ENCODE measurements at regions not wholly inside any gene's neighbourhood (a gene's known extent, or its start where the extent isn't known, plus 50 kb on each side); places are given as distances from the start of the nearest gene placed in this dataset.

DNA sequence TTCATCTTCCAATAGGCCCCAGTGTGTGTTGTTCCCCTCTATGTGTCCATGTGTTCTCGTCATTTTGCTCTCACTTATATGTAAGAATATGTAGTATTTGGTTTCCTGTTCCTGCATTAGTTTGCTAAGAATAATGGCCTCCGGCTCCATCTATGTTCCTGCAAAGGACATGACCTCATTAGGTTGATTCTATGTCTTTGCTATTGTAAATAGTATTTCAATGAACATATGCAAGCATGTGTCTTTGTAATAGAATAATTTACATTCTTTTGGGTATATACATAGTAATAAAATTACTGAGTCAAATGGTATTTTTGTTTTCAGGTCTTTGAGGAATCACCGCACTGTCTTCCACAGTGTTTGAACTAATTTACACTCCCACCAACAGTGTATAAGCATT is 202.9 kb upstream of the KIRREL3 start:
- TF ChIP-seq, protein P1, sequence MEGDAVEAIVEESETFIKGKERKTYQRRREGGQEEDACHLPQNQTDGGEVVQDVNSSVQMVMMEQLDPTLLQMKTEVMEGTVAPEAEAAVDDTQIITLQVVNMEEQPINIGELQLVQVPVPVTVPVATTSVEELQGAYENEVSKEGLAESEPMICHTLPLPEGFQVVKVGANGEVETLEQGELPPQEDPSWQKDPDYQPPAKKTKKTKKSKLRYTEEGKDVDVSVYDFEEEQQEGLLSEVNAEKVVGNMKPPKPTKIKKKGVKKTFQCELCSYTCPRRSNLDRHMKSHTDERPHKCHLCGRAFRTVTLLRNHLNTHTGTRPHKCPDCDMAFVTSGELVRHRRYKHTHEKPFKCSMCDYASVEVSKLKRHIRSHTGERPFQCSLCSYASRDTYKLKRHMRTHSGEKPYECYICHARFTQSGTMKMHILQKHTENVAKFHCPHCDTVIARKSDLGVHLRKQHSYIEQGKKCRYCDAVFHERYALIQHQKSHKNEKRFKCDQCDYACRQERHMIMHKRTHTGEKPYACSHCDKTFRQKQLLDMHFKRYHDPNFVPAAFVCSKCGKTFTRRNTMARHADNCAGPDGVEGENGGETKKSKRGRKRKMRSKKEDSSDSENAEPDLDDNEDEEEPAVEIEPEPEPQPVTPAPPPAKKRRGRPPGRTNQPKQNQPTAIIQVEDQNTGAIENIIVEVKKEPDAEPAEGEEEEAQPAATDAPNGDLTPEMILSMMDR (IDR thresholded peaks at IDR 0.05), result no peak
- DNase-seq (ENCODE audit: low spot score) (no peak), ATAC-seq (ENCODE audit: low FRiP score) (no peak)

- TF ChIP-seq, protein P1 (IDR thresholded peaks at IDR 0.05), result no peak
- DNase-seq (ENCODE audit: low spot score), result no peak
- ATAC-seq (ENCODE audit: low FRiP score), result no peak
Measured at GRCh38 chr11:127202105-127202504, 201.5 kb upstream of the KIRREL3 start.

GRCh38 chr11:127199306-127199801 is 198.8 kb upstream of the KIRREL3 start:
- TF ChIP-seq, protein P1 (IDR thresholded peaks at IDR 0.05), result no peak
- ATAC-seq (ENCODE audit: low FRiP score) (no peak), DNase-seq (ENCODE audit: low spot score) (no peak)

GRCh38 chr11:127195501-127196120 is 195.0 kb upstream of the KIRREL3 start:
- ATAC-seq (ENCODE audit: low FRiP score) (no peak), DNase-seq (ENCODE audit: low spot score) (no peak)
- TF ChIP-seq, protein P1 (IDR thresholded peaks at IDR 0.05), result no peak

DNA sequence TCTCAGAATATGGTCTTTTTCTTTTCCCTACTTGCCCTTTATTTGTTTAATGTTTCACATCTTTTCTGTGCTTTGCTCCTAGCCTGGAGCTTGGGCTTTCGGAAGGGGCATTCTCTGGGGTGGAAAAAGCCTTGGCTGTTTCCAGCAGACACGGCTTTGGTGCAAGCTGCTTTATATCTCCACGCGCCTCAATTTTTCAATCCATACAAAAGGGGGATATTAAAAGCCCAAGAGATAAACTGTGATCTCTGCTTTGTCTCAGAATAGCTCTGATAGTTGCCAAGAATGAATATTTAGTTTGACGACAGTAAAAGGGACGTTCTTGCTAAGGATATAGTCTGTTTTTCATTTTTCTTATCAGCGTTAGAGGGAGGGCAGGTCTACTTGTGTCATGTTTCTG is 194.0 kb upstream of the KIRREL3 start:
- no peak for ATAC-seq (ENCODE audit: low FRiP score)
- TF ChIP-seq, protein P1 (IDR thresholded peaks at IDR 0.05), result no peak
- DNase-seq (ENCODE audit: low spot score), result no peak

- TF ChIP-seq, protein P1 (IDR thresholded peaks at IDR 0.05), result no peak
- DNase-seq (ENCODE audit: low spot score), result no peak
- no peak for ATAC-seq (ENCODE audit: low FRiP score)
Measured at GRCh38 chr11:127193950-127194349, 193.4 kb upstream of the KIRREL3 start.

GRCh38 chr11:127191689-127192088 is 191.1 kb upstream of the KIRREL3 start:
- no peak for ATAC-seq (ENCODE audit: low FRiP score)
- DNase-seq (ENCODE audit: low spot score), result no peak
- TF ChIP-seq, protein P1 (IDR thresholded peaks at IDR 0.05), result no peak

All from omental fat pad (tissue), 3 donors.